ENCODE measurements at regions not wholly inside any gene's neighbourhood (a gene's known extent, or its start where the extent isn't known, plus 50 kb on each side); places are given as distances from the start of the nearest gene placed in this dataset.

DNA sequence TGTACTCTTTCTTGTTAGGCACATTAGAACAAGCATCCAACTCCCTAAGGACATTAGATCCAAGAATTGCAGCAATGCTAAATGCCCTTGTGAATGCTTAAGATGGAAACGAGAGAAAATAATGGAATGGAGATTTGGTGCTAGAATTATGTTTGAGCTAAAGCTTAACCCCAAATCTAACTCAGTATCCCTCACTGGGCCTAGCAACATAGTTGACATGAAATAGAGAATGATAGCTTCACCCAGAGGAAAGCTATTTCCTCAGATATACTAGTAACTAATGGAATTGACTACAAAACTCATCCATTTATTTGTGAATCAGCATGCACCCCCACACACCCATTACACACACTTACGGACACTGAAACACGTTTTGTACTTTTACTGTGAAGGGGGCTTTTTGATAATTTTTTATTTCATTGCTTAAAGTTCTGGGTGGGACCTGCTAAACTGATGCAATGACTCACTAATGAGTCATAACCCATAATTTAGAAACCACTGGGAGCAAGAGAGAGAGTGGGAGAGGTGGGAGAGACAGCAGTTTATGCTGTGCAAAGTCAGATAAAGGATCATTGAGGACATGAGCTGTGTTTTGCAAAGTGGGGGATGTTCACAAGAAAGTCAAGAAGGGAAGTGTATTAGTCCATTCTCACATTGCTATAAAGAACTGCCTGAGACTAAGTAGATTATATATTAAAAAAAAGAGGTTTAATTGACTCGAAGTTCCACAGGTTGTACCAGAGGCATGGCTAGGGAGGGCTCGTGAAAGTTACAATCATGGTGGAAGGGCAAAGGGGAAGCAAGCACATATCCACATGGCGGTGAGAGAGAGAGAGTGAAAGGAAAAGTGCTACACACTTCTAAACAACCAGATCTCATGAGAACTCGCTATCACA is 382.7 kb downstream of the SFMBT2 start:
- TF ChIP-seq BHLHE40 (IDR thresholded peaks at IDR 0.05; ENCODE audit: borderline replicate concordance), result no peak
- no peak for TF ChIP-seq LEF1 (IDR thresholded peaks at IDR 0.05; ENCODE audit: borderline replicate concordance)
- no peak for TF ChIP-seq ZNF384 (IDR thresholded peaks at IDR 0.05)

Data from HEK293T (cell line).